ENCODE measurements at regions not wholly inside any gene's neighbourhood (a gene's known extent, or its start where the extent isn't known, plus 50 kb on each side); places are given as distances from the start of the nearest gene placed in this dataset.

GRCh38 chr18:9016633-9017166 lies 85.8 kb upstream of the NDUFV2 start:
- Histone ChIP-seq H3K36me3 (ENCODE audit: control insufficient read depth in 1 of 2, insufficient read depth in 2 of 2, low read length in 2 of 2) (no peaks in the 10 kb centered on the region), H3K23ac (ENCODE audit: low read length) (no peak overlapping the region)
- WGBS (ENCODE audit: extremely low coverage, insufficient coverage, insufficient read length), result no CpG with 5 or more reads among the region's 16 CpGs

DNA sequence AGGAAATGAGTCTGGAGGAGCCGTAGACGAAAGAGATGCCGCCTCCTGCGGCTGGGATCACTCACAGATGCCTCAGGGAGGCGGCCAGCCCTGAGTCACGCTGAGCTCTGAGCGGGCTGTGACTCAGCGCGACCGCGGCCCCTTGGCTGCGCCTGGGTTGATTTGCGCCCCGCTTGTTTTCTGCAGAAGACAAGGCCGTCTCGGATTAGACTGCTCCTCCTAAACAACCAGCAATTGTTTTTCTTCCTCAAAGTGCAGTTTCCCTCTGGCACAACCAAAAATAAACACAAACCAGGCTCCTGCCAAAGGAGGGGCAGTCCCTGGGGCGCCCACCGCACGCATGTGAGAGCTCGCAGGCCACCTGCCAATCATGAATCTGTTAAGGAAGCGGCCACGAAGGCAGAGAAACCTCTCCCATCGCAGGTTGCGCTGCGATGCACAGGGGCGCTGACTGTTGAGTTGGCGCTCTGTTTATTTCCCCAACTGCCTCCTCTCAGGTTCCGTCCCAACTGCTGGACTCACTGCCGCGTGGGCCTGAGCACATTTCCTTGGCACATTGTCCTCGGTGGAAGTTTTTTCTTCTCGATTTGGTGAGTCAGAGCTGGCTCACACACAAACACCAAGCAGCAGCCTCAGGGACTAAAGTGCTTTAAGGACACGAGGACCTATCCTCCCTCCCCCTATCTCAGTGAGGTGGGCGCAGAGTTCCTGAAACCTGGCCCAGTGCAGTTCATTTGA lies 85.2 kb upstream of the NDUFV2 start:
- H3K4me2 ChIP-seq (ENCODE audit: low read length), result peak overlapping the region; percentile 46
- H4K91ac ChIP-seq (ENCODE audit: low read depth, low read length), result peak overlapping the region; percentile 31
- H3K23ac ChIP-seq (ENCODE audit: low read length), result no peak overlapping the region
- peak overlapping the region; percentile 66 for H3K27ac ChIP-seq (ENCODE audit: low read depth, low read length)
- peak overlapping the region; percentile 31 for H2BK12ac ChIP-seq (ENCODE audit: low read length)
- no peaks in the 10 kb centered on the region for H3K79me2 ChIP-seq (ENCODE audit: control insufficient read depth, insufficient read depth, low read length, poor library complexity)
- no peak overlapping the region for H2BK120ac ChIP-seq (ENCODE audit: insufficient read depth, low read length, poor library complexity)
- peaks cover 6% of the 10 kb centered on the region for H3K79me1 ChIP-seq (ENCODE audit: low read length)
- peak overlapping the region; percentile 12 for H4K12ac ChIP-seq (ENCODE audit: low read depth, low read length)
- H2BK5ac ChIP-seq (ENCODE audit: low read depth, low read length, poor library complexity), result peak overlapping the region; percentile 32
- H2AK5ac ChIP-seq (ENCODE audit: low read length), result no peak overlapping the region
- no peaks in the 10 kb centered on the region for H3K36me3 ChIP-seq (ENCODE audit: control insufficient read depth in 1 of 2, insufficient read depth in 2 of 2, low read length in 2 of 2)
- WGBS (ENCODE audit: extremely low coverage, insufficient coverage, insufficient read length), result no CpG with 5 or more reads among the region's 34 CpGs
- no peak overlapping the region for H3K9ac ChIP-seq (ENCODE audit: low read length)
- peak overlapping the region; percentile 26 for H3K14ac ChIP-seq (ENCODE audit: low read length)
- peaks cover 10 to 15% of the 10 kb centered on the region in 2 experiments for H3K4me1 ChIP-seq (ENCODE audit: control insufficient read depth in 1 of 2, insufficient read depth in 2 of 2, low read length in 2 of 2)
- peak; percentile 52 to 74 for DNase-seq
- no peaks in the 10 kb centered on the region for H3K9me3 ChIP-seq (ENCODE audit: insufficient read depth, low read depth, low read length)
- no peaks in the 10 kb centered on the region for H3K27me3 ChIP-seq (ENCODE audit: insufficient read depth, low read length)
- H2AFZ ChIP-seq (ENCODE audit: insufficient read depth, low read length, poor library complexity), result no peak overlapping the region
- H4K8ac ChIP-seq (ENCODE audit: low read depth, low read length), result peak overlapping the region; percentile 40
- H3K18ac ChIP-seq (ENCODE audit: low read length), result peak overlapping the region; percentile 41
- no peak overlapping the region for H3K4me3 ChIP-seq (ENCODE audit: low read depth, low read length)
- H3K4ac ChIP-seq (ENCODE audit: low read depth, low read length), result no peak overlapping the region

More at GRCh38 chr18:9016633-9017166, 85.8 kb upstream of the NDUFV2 start:
- H3K14ac ChIP-seq (ENCODE audit: low read length), result no peak overlapping the region
- H4K91ac ChIP-seq (ENCODE audit: low read depth, low read length), result no peak overlapping the region
- no peak overlapping the region for H2AFZ ChIP-seq (ENCODE audit: insufficient read depth, low read length, poor library complexity)
- peak overlapping the region; percentile 12 for H2BK12ac ChIP-seq (ENCODE audit: low read length)
- no peak overlapping the region for H3K9ac ChIP-seq (ENCODE audit: low read length)
- H3K4me3 ChIP-seq (ENCODE audit: low read depth, low read length), result no peak overlapping the region
- no peaks in the 10 kb centered on the region for H3K9me3 ChIP-seq (ENCODE audit: insufficient read depth, low read depth, low read length)
- no peak overlapping the region for H4K12ac ChIP-seq (ENCODE audit: low read depth, low read length)
- no peaks in the 10 kb centered on the region for H3K79me2 ChIP-seq (ENCODE audit: control insufficient read depth, insufficient read depth, low read length, poor library complexity)
- H3K27ac ChIP-seq (ENCODE audit: low read depth, low read length), result peak overlapping the region; percentile 66
- peaks cover 10 to 15% of the 10 kb centered on the region in 2 experiments for H3K4me1 ChIP-seq (ENCODE audit: control insufficient read depth in 1 of 2, insufficient read depth in 2 of 2, low read length in 2 of 2)
- no peak overlapping the region for H3K4ac ChIP-seq (ENCODE audit: low read depth, low read length)
- peak overlapping the region; percentile 32 for H2BK5ac ChIP-seq (ENCODE audit: low read depth, low read length, poor library complexity)
- no peak overlapping the region for H3K18ac ChIP-seq (ENCODE audit: low read length)
- peak overlapping the region; percentile 46 for H3K4me2 ChIP-seq (ENCODE audit: low read length)
- H4K8ac ChIP-seq (ENCODE audit: low read depth, low read length), result no peak overlapping the region
- peak overlapping the region; percentile 14 for H2BK120ac ChIP-seq (ENCODE audit: insufficient read depth, low read length, poor library complexity)
- no peaks in the 10 kb centered on the region for H3K27me3 ChIP-seq (ENCODE audit: insufficient read depth, low read length)
- DNase-seq, result no peak
- peaks cover 6% of the 10 kb centered on the region for H3K79me1 ChIP-seq (ENCODE audit: low read length)
- H2AK5ac ChIP-seq (ENCODE audit: low read length), result no peak overlapping the region

GRCh38 chr18:9017905-9018227 lies 84.6 kb upstream of the NDUFV2 start:
- H3K9ac ChIP-seq (ENCODE audit: low read length), result no peak overlapping the region
- peak overlapping the region; percentile 46 for H3K4me2 ChIP-seq (ENCODE audit: low read length)
- H3K23ac ChIP-seq (ENCODE audit: low read length), result no peak overlapping the region
- H2BK5ac ChIP-seq (ENCODE audit: low read depth, low read length, poor library complexity), result no peak overlapping the region
- H2BK120ac ChIP-seq (ENCODE audit: insufficient read depth, low read length, poor library complexity), result no peak overlapping the region
- H4K8ac ChIP-seq (ENCODE audit: low read depth, low read length), result no peak overlapping the region
- H3K4me3 ChIP-seq (ENCODE audit: low read depth, low read length), result no peak overlapping the region
- peaks cover 10 to 15% of the 10 kb centered on the region in 2 experiments for H3K4me1 ChIP-seq (ENCODE audit: control insufficient read depth in 1 of 2, insufficient read depth in 2 of 2, low read length in 2 of 2)
- peak overlapping the region; percentile 54 for H3K27ac ChIP-seq (ENCODE audit: low read depth, low read length)
- H2AK5ac ChIP-seq (ENCODE audit: low read length), result no peak overlapping the region
- no peaks in the 10 kb centered on the region for H3K79me2 ChIP-seq (ENCODE audit: control insufficient read depth, insufficient read depth, low read length, poor library complexity)
- no peak overlapping the region for H4K12ac ChIP-seq (ENCODE audit: low read depth, low read length)
- H2BK12ac ChIP-seq (ENCODE audit: low read length), result no peak overlapping the region
- peak overlapping the region; percentile 31 for H4K91ac ChIP-seq (ENCODE audit: low read depth, low read length)
- no peaks in the 10 kb centered on the region for H3K27me3 ChIP-seq (ENCODE audit: insufficient read depth, low read length)
- no peak for DNase-seq
- H3K36me3 ChIP-seq (ENCODE audit: control insufficient read depth in 1 of 2, insufficient read depth in 2 of 2, low read length in 2 of 2), result no peaks in the 10 kb centered on the region
- H3K18ac ChIP-seq (ENCODE audit: low read length), result no peak overlapping the region
- no peak overlapping the region for H2AFZ ChIP-seq (ENCODE audit: insufficient read depth, low read length, poor library complexity)
- H3K4ac ChIP-seq (ENCODE audit: low read depth, low read length), result no peak overlapping the region
- no peak overlapping the region for H3K14ac ChIP-seq (ENCODE audit: low read length)
- H3K9me3 ChIP-seq (ENCODE audit: insufficient read depth, low read depth, low read length), result no peaks in the 10 kb centered on the region
- WGBS (ENCODE audit: extremely low coverage, insufficient coverage, insufficient read length), result no CpG with 5 or more reads among the region's 6 CpGs
- peaks cover 6% of the 10 kb centered on the region for H3K79me1 ChIP-seq (ENCODE audit: low read length)

DNA sequence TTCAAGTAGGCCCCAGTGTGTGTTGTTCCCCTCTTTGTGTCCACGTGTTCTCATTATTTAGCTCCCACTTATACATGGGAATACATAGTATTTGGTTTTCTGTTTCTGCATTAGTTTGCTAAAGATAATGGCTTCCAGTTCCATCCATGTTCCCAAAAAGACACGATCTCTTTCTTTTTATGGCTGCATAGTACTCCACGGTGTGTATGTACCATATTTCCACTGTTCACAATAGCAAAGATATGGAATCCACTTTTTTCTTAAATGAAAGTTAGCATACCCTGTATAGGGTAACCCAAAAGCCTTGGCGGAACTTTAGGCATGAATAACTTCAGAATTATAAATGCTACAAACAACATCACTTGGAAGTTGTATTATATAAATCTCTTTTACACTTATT lies 83.4 kb upstream of the NDUFV2 start:
- Histone ChIP-seq H3K36me3 (ENCODE audit: control insufficient read depth in 1 of 2, insufficient read depth in 2 of 2, low read length in 2 of 2) (no peaks in the 10 kb centered on the region), H3K14ac (ENCODE audit: low read length) (no peak overlapping the region), H2AFZ (ENCODE audit: insufficient read depth, low read length, poor library complexity) (no peak overlapping the region), H2BK120ac (ENCODE audit: insufficient read depth, low read length, poor library complexity) (no peak overlapping the region), H3K23ac (ENCODE audit: low read length) (no peak overlapping the region), H3K27me3 (ENCODE audit: insufficient read depth, low read length) (no peaks in the 10 kb centered on the region), H3K27ac (ENCODE audit: low read depth, low read length) (no peak overlapping the region), H3K18ac (ENCODE audit: low read length) (no peak overlapping the region), H4K91ac (ENCODE audit: low read depth, low read length) (no peak overlapping the region), H3K4me3 (ENCODE audit: low read depth, low read length) (no peak overlapping the region), H2BK12ac (ENCODE audit: low read length) (no peak overlapping the region), H3K79me2 (ENCODE audit: control insufficient read depth, insufficient read depth, low read length, poor library complexity) (no peaks in the 10 kb centered on the region), H3K4ac (ENCODE audit: low read depth, low read length) (no peak overlapping the region), H3K9me3 (ENCODE audit: insufficient read depth, low read depth, low read length) (no peaks in the 10 kb centered on the region), H2BK5ac (ENCODE audit: low read depth, low read length, poor library complexity) (no peak overlapping the region), H4K8ac (ENCODE audit: low read depth, low read length) (no peak overlapping the region), H3K4me2 (ENCODE audit: low read length) (no peak overlapping the region), H2AK5ac (ENCODE audit: low read length) (no peak overlapping the region), H3K79me1 (ENCODE audit: low read length) (peaks cover 6% of the 10 kb centered on the region), H4K12ac (ENCODE audit: low read depth, low read length) (no peak overlapping the region), H3K9ac (ENCODE audit: low read length) (no peak overlapping the region), H3K4me1 (ENCODE audit: control insufficient read depth in 1 of 2, insufficient read depth in 2 of 2, low read length in 2 of 2) (peaks cover 10 to 15% of the 10 kb centered on the region in 2 experiments)
- no peak for DNase-seq
- no CpG with 5 or more reads among the region's 4 CpGs for WGBS (ENCODE audit: extremely low coverage, insufficient coverage, insufficient read length)

Data from trophoblast cell (in vitro differentiated cells and primary cell).